ENCODE measurements at regions not wholly inside any gene's neighbourhood (a gene's known extent, or its start where the extent isn't known, plus 50 kb on each side); places are given as distances from the start of the nearest gene placed in this dataset.
"Not testable (repeated sequence)": the region's sequence is repeated elsewhere in the genome, so short reads cannot be mapped to it uniquely, and the experiment has no call there.

DNA sequence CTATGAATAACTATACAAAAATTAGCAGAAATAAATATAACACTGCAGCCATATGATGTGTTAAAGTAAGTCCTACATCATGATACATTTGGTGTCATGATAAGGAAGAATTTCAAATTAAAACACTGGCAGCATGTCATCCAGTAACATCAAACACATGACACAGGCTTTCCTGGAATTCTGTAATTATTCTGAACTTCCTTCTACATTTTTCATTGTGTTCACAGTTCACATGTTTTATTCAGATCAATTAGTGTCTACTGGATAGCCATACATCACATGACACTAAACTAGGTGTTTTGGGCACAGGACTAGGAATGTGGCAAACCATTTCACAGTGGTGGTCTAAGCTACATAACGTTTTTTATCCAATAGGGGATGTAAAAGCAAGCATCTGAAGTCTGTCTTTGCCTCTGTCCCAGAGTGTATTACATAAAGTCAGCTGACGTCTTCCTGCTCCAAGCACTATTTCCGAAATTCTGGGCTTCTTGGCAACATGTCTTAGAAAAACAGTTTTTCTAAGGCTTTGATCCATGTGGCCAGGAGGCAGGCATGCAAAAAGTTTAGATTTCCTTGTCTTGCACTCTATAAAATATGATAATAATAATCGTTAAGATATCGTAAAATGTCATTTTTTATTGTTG lies 707.9 kb downstream of the CENPC start:
- no peak for DNase-seq (ENCODE audit: low spot score)

DNA sequence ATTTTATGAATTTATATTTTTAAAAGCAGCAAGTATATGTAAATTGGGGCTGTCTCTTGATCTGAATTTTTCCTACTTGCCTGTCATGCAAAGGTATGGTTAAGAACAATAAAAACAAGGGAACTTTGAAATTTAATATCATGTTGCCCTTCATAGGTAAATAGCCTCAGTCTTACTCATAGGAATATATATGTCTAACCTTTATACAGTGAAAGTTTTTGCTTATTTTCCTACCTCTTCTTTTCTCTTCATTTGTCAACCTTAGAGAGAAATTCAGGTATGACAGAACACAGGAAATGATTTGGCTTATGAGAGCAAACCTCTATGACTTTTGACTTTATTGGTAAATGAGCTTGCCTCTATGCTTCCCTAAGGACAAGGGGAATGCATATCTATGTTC lies 716.0 kb downstream of the CENPC start:
- no peak for DNase-seq (ENCODE audit: low spot score)

DNA sequence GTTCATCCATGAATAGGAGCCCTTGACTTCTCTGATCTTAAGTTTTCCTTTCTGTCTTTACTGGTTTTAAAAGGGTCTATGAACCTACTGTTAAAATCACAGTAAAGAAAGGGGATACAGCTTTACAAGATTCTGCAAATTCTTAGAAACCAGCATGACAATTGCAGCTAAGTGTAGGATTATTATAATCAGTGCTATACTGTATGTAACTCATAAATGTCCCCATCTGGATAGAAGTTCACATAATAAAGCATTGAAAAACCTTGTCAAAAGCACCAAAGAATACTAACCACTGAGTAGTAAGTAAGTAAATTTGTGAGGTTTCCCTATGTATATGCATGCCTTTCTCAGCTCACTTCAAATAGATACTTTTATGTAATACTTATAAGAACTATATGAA lies 724.6 kb downstream of the CENPC start:
- DNase-seq (ENCODE audit: low spot score) = no peak

DNA sequence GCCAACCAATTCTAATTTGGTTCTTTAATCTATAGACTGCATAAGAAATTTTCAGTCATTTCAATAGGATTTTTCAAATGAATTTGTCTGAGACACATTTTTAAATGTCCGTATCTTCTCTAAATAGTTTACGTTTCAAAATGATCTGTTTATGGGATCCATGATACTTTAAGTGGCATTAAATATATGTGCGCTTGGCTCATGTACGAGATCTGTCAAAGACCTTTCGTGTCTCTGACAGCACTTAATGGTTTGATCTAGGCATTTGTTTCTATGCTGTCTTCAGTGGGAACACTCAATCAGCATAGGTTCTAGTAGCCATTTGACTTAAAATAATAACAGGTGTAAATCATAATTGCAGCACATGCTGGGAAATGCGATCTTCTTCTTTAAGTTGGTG lies 731.0 kb downstream of the CENPC start:
- no peak for DNase-seq (ENCODE audit: low spot score)

DNA sequence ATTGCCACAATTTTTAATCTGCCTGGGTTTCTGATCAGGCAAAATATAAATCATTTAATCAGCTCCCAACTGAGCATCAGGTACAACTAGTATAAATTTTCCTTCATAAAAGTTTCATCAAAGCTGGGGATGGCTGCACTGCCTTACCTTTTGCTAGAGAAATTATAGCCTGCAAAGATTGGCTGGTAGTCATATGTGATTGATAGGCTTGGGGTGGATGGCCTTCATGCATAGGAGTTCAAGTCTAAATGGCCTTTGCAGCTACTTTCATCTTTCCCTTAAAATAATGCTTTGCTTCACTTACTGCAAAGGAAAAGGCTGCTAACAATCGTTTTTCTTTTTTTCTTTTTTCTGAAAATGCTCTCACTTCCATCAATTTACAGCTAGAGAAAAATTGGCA lies 739.7 kb downstream of the CENPC start:
- DNase-seq (ENCODE audit: low spot score) = no peak

DNA sequence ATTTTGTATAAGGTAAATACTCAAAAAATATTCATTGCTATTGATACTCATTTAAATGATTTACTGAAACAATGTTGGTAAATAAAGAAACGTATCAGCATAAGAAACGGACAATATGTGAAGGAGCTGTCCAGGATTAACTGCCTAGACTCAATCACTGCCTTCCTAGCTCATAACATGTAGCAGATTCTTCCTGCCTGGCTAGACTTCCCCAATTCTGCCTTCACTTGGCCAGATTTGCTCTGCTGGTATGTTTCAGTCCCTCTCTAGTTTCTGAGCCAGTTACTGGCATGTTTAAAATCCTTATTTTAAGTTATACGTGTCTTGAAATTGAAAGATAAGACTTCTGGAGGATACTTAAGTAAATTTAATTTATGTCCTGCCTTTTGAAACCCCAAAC lies 740.3 kb downstream of the CENPC start:
- DNase-seq (ENCODE audit: low spot score) = no peak

DNA sequence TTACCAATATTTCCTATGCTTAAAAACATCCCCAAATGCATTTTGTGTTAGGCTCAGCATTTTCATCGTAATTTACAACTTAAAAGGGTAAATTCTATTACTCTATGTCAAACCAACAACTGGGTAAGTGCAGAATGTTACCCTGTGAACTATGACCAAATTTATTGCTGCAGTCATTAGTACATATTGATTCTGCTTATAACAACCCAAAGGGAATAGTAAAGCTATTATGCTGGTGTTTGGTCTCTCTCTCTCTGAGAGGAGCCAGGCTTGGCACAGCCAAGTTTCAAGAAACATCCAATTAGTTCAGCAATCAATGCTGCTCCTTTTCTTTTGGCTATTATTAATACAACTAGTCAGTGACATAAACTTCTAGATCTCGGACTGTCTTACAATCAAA lies 747.7 kb downstream of the CENPC start:
- no peak for DNase-seq (ENCODE audit: low spot score)

DNA sequence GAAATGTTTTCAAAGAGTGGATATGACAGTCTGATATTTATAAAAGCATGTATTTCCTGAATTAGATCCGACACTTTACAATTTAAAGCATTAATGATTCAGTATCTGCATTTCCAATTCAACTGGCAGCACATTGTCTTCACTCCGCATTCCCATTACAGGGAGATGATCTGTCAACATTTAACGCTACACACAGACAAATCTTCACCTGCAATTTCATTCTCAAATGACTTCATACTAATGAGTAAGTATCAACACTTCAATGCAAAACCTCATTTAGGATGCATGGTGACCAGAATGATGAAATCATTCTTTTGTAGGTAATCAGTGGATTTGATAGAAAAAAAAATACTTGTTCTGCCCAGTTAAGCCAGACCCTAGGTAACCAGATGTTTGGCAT lies 749.6 kb downstream of the CENPC start:
- DNase-seq (ENCODE audit: low spot score) = no peak

DNA sequence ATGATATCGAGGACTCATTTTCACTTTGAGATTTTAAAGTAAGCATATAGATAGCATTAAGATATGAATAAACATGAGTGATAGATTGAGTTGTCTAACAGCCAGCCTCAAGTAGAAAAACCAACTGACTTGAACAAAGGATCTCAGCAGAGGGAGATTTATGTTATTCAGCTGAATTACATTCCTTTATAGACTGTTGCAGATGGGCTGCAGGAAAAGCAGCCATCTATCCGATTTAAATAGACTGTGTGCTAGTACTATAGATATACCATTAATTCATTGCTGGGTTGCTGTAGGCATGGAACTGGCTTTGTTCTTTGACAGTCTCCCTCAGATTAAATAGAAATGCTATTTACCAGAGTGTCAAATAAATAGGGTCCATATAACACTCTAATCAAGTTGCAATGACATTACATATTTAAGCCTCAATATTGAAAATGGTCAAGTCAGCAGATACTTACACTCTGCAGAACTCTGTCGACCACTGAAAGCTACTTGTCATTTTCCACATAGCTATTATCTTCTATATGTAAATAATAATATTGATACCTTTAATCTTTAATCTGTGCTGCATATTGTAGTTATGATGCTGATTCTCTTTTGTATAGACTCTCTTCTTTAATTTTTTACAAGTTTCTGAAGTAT lies 750.8 kb downstream of the CENPC start:
- no peak for DNase-seq (ENCODE audit: low spot score)

DNA sequence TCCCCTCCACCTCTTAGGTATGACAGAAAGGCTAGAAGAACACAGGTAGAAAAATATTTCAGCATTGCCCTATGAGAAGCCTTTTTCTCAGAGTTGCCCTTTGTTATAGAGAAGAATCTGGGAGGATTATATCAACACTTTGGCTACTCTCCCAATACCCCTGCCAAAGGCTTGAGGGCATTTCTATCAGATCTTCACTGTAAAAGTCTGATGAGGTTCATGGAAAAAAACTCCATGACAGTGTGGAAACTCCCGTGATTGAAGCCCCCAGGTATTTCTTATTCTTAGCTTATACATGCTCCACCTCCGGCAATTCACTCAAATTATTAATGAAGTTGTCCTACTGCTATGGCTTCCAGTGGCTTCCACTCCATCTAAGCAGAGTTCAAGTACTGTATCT lies 753.6 kb downstream of the CENPC start:
- DNase-seq (ENCODE audit: low spot score) = no peak

DNA sequence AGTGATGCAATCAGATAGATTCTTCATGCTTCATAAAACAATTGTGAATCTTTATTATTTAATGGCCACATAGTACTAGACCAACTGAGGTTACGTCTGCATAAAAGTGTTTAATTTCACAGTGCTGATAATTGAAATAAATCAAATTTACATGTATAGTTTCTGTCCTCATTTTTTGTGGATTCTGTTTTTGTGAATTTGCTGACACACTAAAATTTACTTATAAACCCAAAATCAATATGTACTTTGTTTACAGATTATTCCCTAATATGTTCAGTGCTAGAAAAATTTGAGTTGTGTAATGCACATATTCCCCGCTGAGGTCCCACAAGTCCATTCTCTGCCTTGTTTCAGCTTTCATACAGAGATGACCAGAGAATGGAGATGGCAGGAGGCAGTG lies 759.8 kb downstream of the CENPC start:
- no peak for DNase-seq (ENCODE audit: low spot score)

DNA sequence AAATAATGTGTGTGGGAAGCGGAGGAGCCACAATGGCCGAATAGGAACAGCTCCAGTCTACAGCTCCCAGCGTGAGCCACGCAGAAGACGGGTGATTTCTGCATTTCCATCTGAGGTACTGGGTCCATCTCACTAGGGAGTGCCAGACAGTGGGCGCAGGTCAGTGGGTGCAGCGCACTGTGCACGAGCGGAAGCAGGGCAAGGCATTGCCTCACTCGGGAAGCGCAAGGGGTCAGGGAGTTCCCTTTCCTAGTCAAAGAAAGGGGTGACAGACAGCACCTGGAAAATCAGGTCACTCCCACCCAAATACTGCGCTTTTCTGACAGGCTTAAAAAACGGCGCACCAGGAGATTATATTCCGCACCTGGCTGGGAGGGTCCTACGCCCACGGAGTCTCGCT lies 762.6 kb downstream of the CENPC start:
- not testable (repeated sequence) for DNase-seq (ENCODE audit: low spot score)

DNA sequence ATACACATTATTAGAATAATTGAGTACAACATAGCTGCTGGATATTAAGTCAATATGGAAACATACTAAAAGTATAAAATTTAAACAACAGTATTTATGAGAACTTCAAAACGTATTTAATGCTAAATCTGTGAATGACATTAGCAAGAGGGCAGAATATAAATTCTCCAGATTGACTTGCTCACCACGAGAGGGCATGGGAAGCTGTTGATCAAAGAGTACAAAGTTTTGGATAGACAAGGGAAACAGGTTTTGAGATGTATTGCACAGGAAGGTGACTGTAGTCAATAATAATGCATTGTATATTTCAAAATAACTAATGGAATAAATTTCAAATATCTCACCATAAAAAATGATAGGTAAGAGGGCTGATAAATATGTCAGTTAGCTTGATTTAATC lies 768.2 kb downstream of the CENPC start:
- DNase-seq (ENCODE audit: low spot score) = no peak

DNA sequence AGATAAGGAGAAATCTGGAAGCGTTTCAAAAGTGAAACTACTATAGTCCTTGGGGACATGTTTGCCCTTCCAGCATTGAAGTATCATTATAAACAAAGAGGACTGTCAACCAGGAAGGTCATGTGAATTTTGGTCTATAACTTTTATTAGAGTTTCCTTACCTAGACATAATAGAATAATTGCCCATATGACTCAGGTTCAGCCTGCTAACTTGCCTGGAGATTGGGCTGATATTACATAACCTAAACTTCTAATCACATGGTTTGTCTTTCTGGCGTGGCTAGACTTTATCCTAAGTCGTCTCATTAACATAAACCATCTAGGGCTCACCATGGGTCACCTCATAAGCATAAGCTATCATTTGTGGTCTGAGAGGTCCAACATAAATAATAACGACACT lies 775.9 kb downstream of the CENPC start:
- DNase-seq (ENCODE audit: low spot score) = no peak

DNA sequence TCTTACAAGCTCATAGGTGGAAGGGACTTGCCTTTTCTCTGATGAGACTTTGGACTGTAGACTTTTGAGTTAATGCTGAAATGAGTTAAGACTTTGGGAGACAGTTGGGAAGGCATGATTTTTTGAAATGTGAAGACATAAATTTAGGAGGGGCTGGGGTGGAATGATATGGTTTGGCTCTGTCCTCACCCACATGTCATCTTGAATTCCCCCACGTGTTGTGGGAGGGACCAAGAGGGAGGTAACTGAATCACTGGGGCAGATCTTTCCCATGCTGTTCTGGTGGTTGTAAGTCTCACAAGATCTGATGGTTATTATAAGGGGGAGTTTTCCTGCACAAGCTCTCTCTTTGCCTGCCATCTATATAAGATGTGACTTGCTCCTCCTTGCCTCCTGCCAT lies 777.9 kb downstream of the CENPC start:
- DNase-seq (ENCODE audit: low spot score) = no peak

DNA sequence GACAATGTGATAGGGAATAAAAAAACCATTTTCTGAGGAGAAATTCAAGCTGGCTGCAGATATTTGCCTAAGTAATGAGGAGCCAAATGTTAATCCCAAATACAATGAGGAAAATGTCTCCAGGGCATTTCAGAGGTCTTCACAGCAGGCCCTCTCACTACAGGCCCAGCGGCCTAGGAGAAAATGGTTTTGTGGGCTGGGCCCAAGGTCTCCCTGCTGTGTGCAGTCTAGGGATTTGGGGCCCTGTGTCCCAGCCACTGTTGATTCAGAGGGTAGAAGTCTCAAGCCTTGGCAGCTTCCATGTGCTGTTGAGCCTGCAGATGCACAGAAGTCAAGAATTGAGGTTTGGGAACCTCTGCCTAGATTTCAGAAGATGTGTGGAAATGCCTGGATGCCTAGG lies 778.7 kb downstream of the CENPC start:
- no peak for DNase-seq (ENCODE audit: low spot score)

DNA sequence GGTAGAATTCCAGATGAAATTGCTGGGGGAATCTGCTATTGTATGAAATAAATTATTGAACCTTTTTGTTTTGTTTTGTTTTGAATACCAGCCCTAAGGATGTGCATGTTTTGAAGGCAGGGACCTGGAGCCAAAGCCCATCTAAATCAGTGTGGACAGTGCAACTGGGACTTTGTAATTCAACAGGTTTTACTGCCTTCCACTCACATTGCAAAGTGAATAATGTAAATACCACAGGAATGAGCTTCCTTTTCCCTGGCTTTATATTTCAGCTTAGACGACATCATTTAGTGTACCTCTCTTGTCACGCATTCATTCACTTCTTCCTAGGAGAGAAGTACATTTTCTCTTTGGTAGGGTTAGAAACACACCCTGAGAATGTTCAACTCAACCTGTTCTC lies 795.0 kb downstream of the CENPC start:
- DNase-seq (ENCODE audit: low spot score) = no peak

DNA sequence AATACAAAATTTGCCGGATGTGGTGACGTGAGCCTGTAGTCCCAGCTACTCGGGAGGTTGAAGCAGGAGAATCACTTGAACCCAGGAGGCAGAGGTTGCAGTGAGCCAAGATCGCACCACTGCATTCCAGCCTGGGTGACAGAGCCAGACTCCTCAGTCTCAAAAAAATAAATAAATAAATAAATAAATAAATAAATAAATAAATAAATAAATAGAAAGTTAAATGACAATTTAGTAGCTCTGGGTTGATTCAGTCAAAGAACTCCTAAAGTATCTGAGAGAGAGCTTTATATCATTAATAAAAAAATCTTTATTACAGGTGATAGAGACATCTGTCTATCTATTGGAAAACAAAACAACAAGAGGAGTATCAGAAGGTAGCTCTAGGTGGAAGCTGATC lies 798.4 kb downstream of the CENPC start:
- not testable (repeated sequence) for DNase-seq (ENCODE audit: low spot score)

DNA sequence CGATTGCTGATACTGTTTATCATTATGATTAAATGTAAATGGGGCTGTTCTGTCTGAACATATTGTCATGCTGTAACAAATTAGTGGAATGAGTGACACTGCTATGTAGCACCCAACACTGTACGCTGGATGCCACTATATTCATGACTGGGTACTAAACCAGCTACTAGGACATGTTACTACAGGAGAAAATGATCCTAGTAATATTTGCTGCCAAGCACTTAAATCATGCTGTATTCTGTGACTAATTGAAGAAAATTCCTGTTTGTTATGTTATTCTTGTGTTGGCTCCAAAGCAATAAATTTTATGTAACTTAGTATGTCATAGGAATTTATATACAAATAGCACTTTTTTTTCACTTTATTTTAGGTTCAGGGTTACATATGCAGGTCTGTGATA lies 804.2 kb downstream of the CENPC start:
- DNase-seq (ENCODE audit: low spot score) = no peak

DNA sequence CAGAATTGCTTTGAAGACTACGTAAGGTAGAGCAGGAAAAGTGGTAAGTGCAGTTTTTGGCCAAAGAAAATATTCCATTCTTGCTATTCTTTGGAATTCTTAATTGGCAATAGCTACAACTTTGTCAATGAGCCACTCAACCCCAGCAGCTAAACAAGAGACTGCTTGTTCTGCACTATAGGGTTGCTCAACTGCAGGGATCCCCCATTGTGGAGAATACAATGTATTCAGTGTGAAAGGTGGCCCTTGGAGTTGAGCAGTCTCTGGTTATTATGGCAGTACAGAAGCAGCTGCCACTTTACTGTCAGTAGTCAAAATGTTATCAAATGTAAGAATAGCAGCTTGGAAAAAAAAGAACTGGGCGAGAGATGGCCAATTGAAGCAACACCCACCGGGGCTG lies 808.7 kb downstream of the CENPC start:
- DNase-seq (ENCODE audit: low spot score) = no peak

DNA sequence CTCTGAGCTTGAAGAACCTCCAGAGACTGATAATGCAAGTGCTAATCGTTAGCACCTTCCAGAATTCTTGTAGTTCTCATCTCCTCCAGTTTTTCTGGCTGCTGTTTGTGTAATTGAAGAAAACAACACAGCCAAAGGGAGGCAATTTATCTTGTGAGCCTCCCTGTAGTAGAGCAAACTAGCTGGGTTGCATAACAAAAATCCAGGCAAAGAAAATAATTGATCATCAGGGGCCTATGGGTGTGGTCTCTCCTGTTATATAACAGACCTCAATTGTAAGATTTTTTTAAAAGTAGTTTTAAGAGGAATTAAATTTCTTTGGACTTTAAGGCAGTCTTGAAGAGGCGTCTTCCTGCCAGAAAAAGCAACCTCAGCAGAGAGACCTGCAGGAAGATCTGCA lies 817.0 kb downstream of the CENPC start:
- DNase-seq (ENCODE audit: low spot score) = no peak

DNA sequence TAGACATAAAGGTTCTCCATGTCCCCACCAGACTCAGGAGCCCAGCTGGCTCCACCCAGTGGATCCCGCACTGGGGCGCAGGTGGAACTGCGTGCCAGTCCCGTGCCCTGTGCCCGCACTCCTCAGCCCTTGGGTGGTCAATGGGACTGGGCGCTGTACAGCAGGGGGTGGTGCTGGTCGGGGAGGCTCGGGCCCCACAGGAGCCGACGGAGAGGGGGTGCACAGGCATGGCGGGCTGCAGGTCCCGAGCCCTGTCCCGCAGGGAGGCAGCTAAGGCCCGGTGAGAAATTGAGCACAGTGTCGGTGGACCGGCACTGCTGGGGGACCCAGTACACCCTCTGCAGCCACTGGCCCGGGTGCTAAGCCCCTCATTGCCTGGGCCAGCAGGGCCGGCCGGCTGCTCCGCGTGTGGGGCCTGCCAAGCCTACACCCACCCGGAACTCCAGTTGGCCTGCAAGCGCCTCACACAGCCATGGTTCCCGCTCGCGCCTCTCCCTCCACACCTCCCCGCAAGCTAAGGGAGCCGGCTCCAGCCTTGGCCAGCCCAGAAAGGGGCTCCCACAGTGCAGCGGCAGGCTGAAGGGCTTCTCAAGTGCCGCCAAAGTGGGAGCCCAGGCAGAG lies 832.9 kb downstream of the CENPC start:
- not testable (repeated sequence) for DNase-seq (ENCODE audit: low spot score)

DNA sequence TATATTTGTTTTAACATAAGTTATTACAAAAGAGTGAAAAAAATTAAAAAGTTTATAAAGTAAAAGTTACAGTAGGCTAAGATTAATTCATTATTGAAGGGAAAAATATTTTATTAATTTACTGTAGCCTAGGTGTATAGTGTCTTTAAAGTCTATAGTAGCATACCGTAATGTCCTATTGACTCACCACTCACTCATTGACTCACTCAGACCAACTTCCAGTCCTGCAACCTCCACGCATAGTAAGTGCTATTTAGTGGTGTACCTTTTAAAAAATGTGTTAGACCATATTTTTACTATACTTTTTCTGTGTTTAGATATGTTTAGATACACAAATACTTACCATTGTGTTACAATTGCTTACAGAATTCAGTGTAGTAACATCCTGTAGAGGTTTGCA lies 841.1 kb downstream of the CENPC start:
- DNase-seq (ENCODE audit: low spot score) = peak; percentile 4

DNA sequence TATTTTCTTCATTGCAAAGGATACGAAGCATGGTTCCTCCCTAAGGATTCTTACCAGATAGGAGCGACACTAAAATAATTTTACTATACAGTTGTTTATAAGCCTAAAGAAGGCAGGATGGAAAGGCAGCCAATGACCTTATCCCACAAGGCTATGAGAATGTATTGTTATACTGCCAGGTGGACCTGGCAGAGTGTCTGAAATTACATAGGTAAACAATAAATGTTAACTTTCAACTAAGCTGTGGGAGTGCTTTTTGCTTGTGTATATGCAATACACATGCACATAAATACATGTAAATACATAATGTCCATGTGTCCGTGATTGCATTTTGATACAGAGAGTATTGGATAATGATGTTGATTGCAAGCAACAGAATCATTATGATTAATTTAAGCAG lies 850.6 kb downstream of the CENPC start:
- DNase-seq (ENCODE audit: low spot score) = no peak
